HEK293 (cell line): ENCODE measurements at regions not wholly inside any gene's neighbourhood (a gene's known extent, or its start where the extent isn't known, plus 50 kb on each side); places are given as distances from the start of the nearest gene placed in this dataset.

Experiments used
- REST ChIP-seq: fragments of 450-650 bp; formaldehyde crosslinking; IDR thresholded peaks from 2 replicates; pipeline ENCODE4 v1.5.1; 2016; ENCODE audit warnings: missing biosample characterization, missing genetic modification characterization
- ZNF341 ChIP-seq: fragments of 450-650 bp; formaldehyde crosslinking; IDR thresholded peaks from 2 replicates; pipeline ENCODE4; 2016; ENCODE audit warnings: low read depth, missing biosample characterization, missing genetic modification characterization
- ZNF830 ChIP-seq: fragments of 450-650 bp; IDR thresholded peaks from 2 replicates; pipeline ENCODE4 v1.5.0; 2018; ENCODE audit warnings: missing biosample characterization, missing genetic modification characterization, low read depth, mild to moderate bottlenecking, moderate library complexity

GRCh38 chrX:137187540-137187939 is 153.7 kb upstream of the GPR101 start:
- TF ChIP-seq ZNF341 (tag by site-specific recombination) (no peak), REST (no peak), ZNF830 (no peak)
